Prostate gland (tissue), 2 donors: ENCODE measurements at regions not wholly inside any gene's neighbourhood (a gene's known extent, or its start where the extent isn't known, plus 50 kb on each side); places are given as distances from the start of the nearest gene placed in this dataset.

Experiments
- POLR2A ChIP-seq: fragments of 450-650 bp; IDR thresholded peaks from one replicate; pipeline ENCODE4 v1.6.1; 2016; ENCODE audit warnings: antibody characterized with exemption, mild to moderate bottlenecking
- POLR2AphosphoS5 ChIP-seq: sonication (generic); formaldehyde crosslinking; IDR thresholded peaks from one replicate; pipeline ENCODE4 v1.6.1; 2017; ENCODE audit warnings: antibody characterized with exemption
- TF ChIP-seq, protein P1 (sequence below), 4 experiments: fragments of 200-600 bp in 2 of 4; fragments of 450-650 bp in 2 of 4; sonication (generic) in 2 of 4; IDR thresholded peaks; 1 replicate in 3 of 4; 2 replicates in 1 of 4; pipeline ENCODE4 v1.5.1; 2016 to 2019; ENCODE audit warnings: antibody characterized with exemption in 4 of 4, mild to moderate bottlenecking in 2 of 4, moderate library complexity in 2 of 4

DNA sequence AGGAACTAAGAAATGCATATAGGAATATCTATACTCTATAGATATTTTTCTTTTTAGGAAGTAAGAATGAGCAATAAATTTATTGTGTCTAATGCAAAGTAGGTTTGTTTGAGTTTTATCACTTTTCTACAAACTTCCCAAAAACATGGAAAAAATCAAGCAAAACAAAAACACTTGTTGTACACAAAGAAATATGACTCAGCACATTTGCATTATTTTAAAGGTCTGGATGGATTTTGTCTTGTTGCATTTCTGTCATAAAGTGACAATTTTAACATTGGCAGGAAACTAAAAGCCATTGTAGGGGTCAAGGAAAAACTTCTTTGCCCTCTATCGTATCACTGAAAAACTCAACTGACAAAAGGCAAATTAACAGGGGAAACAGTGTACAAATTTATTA is 267.2 kb downstream of the PYDC2 start:
- TF ChIP-seq POLR2AphosphoS5 (no peak), POLR2A (no peak)
- TF ChIP-seq, protein P1, sequence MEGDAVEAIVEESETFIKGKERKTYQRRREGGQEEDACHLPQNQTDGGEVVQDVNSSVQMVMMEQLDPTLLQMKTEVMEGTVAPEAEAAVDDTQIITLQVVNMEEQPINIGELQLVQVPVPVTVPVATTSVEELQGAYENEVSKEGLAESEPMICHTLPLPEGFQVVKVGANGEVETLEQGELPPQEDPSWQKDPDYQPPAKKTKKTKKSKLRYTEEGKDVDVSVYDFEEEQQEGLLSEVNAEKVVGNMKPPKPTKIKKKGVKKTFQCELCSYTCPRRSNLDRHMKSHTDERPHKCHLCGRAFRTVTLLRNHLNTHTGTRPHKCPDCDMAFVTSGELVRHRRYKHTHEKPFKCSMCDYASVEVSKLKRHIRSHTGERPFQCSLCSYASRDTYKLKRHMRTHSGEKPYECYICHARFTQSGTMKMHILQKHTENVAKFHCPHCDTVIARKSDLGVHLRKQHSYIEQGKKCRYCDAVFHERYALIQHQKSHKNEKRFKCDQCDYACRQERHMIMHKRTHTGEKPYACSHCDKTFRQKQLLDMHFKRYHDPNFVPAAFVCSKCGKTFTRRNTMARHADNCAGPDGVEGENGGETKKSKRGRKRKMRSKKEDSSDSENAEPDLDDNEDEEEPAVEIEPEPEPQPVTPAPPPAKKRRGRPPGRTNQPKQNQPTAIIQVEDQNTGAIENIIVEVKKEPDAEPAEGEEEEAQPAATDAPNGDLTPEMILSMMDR (IDR thresholded peaks at IDR 0.05): no peak
